HG03064 (cell line): ENCODE measurements at regions not wholly inside any gene's neighbourhood (a gene's known extent, or its start where the extent isn't known, plus 50 kb on each side); places are given as distances from the start of the nearest gene placed in this dataset.
"Not testable (repeated sequence)": the region's sequence is repeated elsewhere in the genome, so short reads cannot be mapped to it uniquely, and the experiment has no call there.

ENCODE experiments used
- ATAC-seq: cut with Tn5 transposase; IDR thresholded peaks from one replicate; pipeline ENCODE4 v1.9.1; 2021; ENCODE audit warnings: low read depth; ENCODE audit not compliant: unreplicated experiment

DNA sequence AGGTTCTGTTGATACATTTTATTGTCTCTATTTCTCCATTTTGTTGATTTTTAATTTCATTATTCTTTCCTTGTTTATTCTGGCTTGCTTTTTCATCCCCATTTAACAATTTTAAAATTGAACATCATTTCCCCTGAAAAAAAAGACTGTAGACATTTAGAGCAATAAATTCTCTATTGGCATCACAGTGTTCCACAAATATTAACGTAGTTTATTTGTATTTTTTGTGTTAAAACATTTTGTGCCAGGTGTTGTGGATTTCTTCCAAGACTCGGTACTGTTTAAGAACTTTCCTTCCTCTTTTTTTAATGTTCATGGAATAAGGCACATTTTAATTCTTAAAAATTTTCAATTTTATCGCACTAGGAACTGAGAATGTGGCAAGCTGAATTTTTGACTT, 156.1 kb upstream of the NPY start:
- no peak for ATAC-seq

DNA sequence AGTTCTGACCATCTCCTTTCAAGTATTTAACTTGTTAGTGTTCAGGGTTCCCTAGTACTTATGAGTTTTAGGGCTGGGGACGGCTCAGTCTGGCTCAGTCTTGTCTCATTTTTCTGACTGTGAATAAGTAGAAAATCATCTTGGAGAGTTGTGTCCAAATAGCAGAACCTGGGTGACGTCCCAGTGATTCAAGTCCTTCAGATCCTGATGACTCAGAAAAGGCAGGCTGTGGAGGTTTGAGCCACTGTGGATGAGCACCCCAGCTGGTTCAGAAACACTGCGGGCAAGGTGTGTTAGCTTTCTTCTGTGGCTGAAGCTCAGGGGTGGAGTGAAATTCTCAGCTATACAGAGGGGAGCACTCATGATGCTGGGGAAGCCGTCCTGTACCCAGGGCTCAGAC, 154.4 kb upstream of the NPY start:
- ATAC-seq: no peak

DNA sequence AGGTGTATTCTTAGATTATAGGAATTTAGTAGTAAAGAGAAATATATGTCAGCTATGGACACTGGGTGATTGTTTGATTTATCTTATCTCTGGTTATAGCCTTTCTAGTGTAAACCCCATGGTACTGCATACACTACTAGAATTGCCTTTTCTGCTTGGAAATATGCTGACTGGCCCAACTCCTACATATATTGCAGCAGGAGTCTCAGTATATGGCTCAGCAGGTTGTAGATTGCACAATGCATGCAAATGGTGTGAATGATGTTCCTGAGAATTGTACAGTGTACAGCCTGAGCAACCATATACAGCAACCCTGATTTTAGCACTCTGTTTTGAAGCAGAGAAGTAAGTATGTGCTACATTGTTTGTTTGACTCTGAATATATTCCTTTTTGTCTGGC, 153.4 kb upstream of the NPY start:
- no peak for ATAC-seq

DNA sequence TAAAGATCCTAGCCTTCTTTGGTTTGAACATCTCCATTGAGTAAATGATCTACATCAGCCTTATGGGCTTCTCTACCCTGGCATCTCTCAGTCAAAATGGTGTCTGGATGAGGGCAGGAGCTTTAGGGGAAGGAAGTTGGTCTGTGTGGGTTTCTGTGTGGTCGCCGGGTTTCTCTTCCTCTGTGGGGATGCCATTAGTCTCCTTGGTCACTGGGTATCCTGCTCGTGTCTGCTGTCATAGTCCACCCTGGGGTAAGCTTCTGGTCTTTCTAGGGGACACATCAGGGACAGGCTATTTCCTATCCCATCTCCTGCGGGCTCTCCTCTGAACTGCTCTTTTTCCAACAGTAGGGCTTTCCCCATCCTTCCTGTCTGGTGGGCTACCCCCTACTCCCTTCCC, 150.3 kb upstream of the NPY start:
- ATAC-seq: no peak

DNA sequence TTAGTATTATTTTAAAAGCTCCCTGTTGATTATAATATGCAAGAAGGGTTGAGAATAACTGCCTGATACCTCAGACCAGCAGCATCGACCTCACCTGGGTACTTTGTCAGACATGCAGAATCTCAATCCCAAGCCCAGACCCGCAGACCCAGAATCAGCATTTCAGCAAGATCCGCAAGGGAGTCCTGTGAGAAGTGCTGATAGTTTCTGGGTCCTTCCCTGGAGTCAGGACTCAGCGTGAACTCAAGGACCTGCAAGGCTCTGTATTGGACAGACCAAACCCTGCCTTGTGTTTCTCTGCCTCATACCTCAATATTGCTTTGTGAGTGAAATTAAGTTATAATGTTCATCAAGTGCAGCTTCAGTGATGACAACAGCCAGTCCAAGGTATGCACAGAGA, 149.5 kb upstream of the NPY start:
- ATAC-seq: no peak

DNA sequence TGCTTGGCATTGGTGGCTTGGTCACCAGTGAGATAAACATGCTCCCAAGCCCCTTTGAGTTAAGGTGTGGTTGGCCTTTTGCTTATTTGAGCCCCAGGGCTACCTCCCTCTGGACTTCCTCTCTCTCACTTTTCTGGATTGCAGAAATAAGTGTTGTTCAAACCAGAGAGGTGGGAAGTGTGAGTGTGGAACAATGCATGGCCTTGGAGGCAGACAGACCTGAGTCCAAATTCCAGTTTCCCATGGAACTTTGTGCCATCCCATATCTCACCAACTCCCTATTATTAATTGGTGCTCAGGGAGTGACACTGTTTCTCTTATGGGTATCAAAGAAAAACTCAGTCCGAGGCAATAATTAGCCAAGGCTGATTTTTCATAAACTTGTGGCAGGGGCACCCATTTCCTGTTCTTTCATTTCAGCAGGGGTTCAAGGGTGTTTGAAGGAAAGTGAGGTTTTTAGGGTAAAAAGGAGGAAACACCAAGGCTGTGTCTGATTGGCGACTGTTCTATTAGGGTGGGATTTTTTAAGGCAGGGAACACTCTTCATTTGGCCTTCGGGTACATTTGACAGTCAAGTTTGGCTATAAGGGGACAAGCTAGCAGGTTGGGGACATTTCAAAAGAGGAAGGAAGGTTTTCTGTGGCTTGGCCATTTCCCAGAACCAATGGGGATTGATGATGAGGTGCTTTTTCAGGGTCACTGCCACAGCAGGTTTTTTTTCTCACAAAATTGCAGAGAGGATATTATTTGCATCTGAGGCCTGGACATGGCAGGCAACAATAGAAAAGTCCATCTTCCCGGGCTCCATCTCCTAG, 148.8 kb upstream of the NPY start:
- peak; percentile 62 for ATAC-seq

DNA sequence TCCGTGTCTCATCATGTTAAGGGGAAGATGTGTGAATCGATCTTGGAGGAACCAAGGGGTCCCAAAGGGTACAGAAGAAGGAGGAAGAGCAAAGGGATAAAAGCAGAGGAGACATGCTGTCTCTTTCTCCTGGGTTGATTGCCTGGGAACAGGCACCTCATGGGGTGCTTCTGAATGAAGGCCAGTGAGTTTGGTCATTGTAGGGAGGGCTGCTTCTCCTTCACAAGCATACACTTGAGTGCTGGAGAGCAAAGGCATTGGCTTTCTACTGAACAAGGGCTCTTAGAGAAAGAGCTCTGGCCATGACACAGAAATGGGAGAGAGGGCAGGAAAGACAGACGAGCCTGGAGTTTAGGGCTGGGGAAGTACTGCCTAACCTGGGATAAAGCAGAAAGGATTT, 146.7 kb upstream of the NPY start:
- no peak for ATAC-seq

DNA sequence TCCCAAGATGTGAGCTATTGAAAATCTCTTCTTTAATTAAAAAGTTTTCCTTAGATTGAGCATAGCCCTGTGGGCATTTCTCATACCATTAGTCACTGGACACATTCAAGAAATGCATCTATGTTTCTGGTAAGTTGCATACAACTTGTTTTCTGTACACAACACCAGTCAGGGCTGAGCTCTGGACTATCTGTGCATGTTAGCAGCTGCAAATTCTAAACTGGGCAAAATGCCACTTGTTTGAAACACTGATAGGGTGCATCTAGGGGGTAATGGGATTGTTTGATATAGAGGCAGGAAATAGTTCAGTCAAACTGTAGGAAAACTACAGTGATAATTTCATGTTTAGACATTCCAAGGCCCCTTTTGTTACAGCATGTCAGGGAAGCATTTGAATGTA, 145.6 kb upstream of the NPY start:
- ATAC-seq: no peak

DNA sequence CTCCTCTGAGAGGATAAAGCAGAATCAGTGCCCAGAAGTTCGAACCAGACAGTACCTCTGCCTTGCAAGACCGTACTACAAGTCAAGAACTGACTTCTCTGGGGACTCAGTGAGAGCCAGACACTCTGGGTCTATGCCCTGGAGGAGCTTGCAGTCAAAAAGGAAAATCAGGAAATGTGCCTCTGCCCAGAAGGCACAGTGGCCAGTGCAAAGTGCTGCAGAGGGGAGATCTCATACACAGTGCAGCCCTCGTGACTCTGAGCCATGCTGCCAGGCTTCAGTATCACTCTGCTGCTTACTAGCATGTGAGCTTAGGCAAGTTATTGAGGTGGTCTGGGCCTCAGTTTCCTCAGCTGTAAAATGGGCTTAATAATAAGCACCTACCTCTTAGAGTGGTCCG, 144.0 kb upstream of the NPY start:
- ATAC-seq: no peak

DNA sequence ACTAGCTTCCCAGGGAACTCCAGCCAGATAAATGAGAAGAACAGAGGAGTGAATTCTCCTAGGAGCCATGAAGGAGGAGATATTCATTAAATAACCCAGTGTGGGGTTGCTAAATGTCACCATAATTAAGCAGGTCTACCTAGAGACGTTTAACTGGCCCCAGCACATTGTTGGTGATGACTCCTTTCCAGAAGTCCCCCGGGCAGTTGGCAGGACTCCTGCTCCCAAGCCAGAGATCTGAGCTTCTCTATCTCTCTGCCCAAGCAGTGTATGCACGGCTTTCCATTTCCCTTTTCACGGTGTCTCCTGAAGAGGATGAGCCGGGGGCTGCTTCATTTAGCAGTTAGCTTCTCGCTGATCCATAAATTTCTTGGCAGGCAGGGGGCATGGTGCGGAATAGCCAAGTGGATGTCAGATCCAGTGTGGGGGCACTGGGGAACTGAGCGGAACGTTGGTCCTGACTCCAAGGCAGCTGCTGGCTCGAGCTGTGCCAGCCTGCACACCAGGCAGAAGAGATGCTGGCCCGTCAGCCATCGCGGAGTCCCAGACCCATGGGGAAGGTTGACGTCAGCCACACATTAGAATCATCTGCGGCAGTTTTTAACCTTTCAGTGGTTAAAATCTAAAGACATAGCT, 142.0 kb upstream of the NPY start:
- ATAC-seq: no peak

DNA sequence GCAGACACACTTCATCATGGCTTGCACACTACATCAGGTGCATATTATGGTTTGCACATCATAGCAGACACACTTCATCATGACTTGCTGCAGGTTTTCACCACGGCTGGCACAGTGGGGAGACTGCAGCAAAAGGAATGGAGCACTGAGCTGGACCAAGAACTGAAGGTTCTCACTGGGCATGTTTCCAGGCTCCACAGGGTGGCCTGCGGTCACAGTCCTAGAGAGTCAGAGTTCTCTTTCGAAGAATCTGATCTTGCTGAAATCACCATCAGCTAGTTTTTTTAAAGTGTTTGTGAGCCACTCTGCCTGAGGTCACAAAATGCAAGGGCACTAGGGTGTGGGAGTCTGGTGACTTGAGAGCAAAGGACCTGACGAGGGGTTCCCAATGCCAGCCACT, 140.4 kb upstream of the NPY start:
- no peak for ATAC-seq

DNA sequence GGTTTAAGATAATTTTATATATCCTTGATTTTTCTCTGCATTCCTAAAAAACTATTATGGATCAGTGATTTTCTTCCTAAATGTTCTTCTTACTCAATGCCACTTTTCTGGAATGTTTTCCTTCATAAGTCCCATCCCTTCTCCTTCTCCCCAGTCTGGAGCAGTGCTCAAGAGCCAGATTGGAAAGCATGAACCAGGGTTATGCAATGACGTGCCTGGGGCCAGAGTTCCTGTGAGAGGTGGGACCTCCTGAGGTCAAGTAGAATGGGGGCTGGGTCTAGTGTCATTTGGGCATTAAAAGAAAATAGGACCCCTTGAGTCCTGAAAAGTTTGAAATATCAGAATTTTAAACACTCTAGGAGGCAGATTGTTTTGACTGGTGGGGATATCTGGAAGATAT, 132.0 kb upstream of the NPY start:
- no peak for ATAC-seq

DNA sequence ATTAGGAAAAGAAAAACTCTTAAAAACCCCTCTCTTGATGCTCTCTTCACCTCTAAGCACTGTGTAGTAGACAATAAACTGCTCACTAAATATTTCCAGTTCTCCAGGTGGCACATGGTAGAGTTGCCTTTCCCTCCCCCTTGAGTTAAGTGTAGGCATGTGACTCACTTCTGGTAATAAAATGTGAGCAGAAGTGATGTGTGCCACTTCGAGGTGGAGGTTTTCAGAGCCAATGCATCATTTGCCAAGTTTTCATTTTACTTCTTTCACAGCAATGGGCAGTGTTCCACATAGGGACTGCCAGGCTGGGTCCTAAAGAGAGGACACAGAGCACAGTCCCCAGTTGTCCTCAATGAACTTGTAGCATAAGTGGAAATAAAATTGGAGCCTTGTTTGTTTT, 131.6 kb upstream of the NPY start:
- ATAC-seq: no peak

DNA sequence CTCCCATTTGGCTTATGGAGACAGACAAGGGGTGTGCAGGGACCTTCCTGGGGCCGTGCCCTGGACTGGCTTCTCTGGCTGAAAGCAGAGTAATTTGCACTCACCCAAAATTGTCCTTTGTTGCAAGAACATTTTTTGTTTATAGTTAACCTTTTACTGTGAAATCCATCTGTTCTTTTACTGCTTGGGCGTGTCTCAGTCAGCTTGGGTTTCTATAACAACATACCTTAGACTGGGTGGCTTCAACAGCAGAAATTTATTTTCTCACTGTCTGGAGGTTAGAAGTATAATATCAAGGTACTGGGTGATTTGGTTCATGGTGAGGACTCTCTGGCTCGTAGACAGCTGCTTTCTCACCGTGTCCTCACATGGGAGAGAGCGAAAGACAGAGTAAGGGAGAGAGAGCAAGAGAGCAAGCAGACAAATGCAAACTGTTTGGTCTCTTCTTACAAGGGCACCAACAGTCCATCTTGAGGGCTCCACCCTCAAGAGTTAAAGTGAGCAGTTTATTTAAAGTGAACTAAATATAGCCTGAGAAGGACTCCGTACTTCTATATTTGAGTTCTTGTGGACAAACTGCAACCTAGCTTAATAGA, 131.0 kb upstream of the NPY start:
- ATAC-seq: no peak

DNA sequence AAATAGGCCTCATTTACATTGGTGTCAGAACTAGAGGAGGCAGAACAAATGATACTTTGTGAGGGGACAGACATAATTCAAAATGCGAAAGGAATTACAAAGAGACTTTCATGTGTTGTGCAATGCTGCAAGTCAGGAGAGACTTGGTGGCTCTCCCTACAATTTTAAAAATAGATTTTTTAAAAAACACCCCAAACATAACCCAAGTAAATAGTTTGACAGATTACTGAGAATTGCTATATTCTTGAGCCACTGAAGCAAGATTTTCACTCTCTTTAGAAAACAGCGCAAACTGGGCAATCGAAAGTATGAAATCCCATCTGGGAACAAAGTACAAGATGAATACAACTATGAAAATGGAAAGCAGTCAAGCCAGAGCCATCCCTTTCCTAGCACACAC, 126.3 kb upstream of the NPY start:
- ATAC-seq: no peak

DNA sequence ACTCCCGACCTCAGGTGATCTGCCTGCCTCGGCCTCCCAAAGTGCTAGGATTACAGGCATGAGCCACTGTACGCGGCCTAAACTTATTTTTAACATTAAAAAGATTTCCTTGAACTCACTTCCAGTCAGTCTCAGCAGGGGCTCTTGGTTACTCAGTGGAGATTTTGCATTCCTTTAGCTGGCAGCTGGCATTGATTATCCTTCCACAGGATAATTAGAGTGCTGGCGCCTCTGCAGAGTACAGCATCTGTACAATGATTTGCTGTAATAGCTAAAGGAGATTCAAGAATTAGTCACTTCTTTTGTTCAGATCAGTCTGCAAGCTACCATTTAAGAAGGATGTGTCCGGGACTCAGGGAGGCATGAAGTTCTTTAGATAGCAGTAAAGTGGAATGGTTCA, 125.0 kb upstream of the NPY start:
- no peak for ATAC-seq

DNA sequence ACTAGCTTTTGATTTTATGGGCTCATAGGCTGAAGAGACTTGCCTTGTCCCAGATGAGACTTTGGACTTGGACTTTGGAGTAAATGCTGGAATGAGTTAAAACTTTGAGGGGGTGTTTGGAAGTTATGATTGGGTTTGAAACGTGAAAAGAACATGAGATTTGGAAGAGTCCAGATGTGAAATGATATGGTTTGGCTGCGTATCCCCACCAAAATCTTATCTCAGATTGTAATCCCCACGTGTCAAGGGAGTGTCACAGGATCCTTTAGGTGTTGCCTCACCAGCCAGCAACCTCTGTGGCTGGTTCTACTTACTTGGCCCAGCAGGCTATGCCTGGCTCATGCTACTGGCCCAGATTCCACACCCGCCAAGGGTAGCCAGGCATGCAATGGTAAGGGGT, 119.6 kb upstream of the NPY start:
- no peak for ATAC-seq

DNA sequence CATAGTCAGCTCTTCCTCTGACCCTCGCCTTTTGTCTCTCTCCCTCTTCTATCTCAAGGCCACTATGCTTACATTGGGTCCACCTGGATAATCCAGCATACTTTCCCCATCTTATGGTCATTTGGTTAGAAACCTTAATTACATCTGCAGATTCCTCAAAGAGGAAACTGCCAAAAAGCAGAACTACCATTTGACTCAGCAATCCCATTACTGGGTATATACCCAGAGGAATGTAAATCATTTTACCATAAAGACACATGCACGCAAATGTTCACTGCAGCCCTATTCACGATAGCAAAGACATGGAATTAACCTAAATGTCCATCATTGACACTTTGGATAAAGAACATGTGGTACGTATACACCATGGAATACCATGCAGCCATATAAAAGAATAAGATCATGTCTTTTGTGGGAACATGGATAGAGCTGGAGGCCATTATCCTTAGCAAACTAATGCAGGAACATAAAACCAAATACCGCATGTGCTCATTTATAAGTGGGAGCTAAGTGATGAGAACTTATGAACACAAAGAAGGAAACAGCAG, 114.8 kb upstream of the NPY start:
- ATAC-seq: no peak

DNA sequence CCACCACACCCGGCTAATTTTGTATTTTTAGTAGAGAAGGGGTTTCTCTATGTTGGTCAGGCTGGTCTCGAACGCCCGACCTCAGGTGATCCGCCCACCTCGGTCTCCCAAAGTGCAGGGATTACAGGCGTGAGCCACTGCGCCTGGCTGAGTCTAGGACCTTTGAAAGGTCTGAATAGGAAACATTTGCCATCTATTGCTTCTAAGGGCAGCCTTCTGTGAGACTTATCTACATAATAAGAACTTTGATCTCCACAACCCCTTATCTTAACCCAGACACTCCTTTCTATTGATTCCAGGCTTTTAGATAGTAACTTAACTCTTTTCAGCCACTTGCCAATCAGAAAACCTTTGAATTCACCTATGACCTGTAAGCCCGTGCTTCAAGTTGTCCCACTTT, 112.0 kb upstream of the NPY start:
- ATAC-seq: not testable (repeated sequence)

DNA sequence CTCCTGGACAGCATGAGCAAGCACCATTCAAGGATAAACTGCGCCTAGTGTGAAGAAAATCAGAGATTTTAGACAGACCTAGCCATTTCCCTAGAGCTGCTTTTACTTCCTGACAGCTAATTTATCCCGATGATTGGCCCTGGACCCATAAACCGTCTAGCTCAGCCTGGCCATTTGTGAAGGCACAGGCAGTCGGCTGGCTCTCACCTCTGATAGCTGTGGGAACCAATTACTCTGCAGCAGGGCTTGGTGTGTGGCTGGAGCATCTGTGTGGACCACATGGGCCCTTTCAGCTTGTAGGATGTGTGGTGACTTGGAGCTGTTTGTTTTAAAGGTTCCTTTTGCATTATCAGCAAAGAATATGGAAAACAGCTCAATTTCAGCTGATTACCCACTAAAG, 111.1 kb upstream of the NPY start:
- no peak for ATAC-seq

DNA sequence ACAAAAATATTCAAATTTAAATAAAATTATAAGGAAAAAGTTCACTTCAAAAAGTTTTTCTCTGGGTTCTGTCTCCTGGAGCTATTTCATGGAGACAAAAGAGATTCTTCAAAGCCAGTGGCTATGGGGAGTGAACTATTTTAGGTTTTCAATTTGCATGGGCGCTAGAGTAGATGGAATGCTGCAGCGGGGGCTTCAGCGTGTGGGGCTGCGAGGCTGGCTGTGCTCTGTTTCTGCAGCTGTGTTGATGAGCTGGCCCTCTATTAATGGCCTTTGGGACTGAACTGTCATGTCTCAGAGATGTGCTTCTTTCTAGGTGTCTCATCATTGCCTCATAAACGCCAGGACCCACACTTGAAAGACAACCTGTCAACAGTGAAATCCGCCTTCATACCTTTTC, 108.4 kb upstream of the NPY start:
- ATAC-seq: no peak
